ENCODE measurements at regions not wholly inside any gene's neighbourhood (a gene's known extent, or its start where the extent isn't known, plus 50 kb on each side); places are given as distances from the start of the nearest gene placed in this dataset.

- TF ChIP-seq, protein P1, sequence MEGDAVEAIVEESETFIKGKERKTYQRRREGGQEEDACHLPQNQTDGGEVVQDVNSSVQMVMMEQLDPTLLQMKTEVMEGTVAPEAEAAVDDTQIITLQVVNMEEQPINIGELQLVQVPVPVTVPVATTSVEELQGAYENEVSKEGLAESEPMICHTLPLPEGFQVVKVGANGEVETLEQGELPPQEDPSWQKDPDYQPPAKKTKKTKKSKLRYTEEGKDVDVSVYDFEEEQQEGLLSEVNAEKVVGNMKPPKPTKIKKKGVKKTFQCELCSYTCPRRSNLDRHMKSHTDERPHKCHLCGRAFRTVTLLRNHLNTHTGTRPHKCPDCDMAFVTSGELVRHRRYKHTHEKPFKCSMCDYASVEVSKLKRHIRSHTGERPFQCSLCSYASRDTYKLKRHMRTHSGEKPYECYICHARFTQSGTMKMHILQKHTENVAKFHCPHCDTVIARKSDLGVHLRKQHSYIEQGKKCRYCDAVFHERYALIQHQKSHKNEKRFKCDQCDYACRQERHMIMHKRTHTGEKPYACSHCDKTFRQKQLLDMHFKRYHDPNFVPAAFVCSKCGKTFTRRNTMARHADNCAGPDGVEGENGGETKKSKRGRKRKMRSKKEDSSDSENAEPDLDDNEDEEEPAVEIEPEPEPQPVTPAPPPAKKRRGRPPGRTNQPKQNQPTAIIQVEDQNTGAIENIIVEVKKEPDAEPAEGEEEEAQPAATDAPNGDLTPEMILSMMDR (IDR thresholded peaks at IDR 0.05; ENCODE audit: poor library complexity, severe bottlenecking) = no peak
- no peak for TF ChIP-seq SMC3 (conservative IDR thresholded peaks at IDR 0.05; ENCODE audit: poor library complexity)
- TF ChIP-seq EZH2 (IDR thresholded peaks at IDR 0.05; ENCODE audit: borderline replicate concordance, insufficient read depth, low read length, poor library complexity, severe bottlenecking) = no peak
- no peak for TF ChIP-seq TAF1 (IDR thresholded peaks at IDR 0.05; ENCODE audit: low read depth)
- TF ChIP-seq MXI1 (conservative IDR thresholded peaks at IDR 0.05; ENCODE audit: poor library complexity, severe bottlenecking) = no peak
- TF ChIP-seq, protein P2, sequence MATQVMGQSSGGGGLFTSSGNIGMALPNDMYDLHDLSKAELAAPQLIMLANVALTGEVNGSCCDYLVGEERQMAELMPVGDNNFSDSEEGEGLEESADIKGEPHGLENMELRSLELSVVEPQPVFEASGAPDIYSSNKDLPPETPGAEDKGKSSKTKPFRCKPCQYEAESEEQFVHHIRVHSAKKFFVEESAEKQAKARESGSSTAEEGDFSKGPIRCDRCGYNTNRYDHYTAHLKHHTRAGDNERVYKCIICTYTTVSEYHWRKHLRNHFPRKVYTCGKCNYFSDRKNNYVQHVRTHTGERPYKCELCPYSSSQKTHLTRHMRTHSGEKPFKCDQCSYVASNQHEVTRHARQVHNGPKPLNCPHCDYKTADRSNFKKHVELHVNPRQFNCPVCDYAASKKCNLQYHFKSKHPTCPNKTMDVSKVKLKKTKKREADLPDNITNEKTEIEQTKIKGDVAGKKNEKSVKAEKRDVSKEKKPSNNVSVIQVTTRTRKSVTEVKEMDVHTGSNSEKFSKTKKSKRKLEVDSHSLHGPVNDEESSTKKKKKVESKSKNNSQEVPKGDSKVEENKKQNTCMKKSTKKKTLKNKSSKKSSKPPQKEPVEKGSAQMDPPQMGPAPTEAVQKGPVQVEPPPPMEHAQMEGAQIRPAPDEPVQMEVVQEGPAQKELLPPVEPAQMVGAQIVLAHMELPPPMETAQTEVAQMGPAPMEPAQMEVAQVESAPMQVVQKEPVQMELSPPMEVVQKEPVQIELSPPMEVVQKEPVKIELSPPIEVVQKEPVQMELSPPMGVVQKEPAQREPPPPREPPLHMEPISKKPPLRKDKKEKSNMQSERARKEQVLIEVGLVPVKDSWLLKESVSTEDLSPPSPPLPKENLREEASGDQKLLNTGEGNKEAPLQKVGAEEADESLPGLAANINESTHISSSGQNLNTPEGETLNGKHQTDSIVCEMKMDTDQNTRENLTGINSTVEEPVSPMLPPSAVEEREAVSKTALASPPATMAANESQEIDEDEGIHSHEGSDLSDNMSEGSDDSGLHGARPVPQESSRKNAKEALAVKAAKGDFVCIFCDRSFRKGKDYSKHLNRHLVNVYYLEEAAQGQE (IDR thresholded peaks at IDR 0.05; ENCODE audit: borderline replicate concordance) = no peak
- TF ChIP-seq POLR2AphosphoS5 (IDR thresholded peaks at IDR 0.05) = no peak
Observed at GRCh38 chr12:61037792-61038191, 1222.4 kb upstream of the USP15 start.

Measured in neural cell (in vitro differentiated cells).